ENCODE measurements at regions not wholly inside any gene's neighbourhood (a gene's known extent, or its start where the extent isn't known, plus 50 kb on each side); places are given as distances from the start of the nearest gene placed in this dataset.

- TF ChIP-seq CTCF (IDR thresholded peaks at IDR 0.05) (no peak), POLR2A (IDR thresholded peaks at IDR 0.05) (no peak), POLR2AphosphoS5 (IDR thresholded peaks at IDR 0.05) (no peak)
These were observed 197.1 kb upstream of the TMEM196 start for GRCh38 chr7:19970514-19970913.
